GM23248 (cell line): ENCODE measurements at regions not wholly inside any gene's neighbourhood (a gene's known extent, or its start where the extent isn't known, plus 50 kb on each side); places are given as distances from the start of the nearest gene placed in this dataset.
A peak's percentile ranks its signal among the peaks of the same experiment; 100 is the strongest.

Experiments used
- DNase-seq: peaks from one replicate; pipeline ENCODE4 v3.0.0-alpha.2; 2015
- H2AFZ ChIP-seq: fragments of 200-600 bp; sonication (generic); 2 replicates; pipeline ENCODE4 v1.6.1; 2016; ENCODE audit warnings: antibody characterized with exemption
- H3F3A ChIP-seq: fragments of 200-600 bp; sonication (generic); 2 replicates; pipeline ENCODE4 v1.6.1; 2016; ENCODE audit warnings: mild to moderate bottlenecking, antibody characterized with exemption, mixed run types; ENCODE audit not compliant: insufficient read depth
- H3K27ac ChIP-seq: fragments of 200-600 bp; sonication (generic); 2 replicates; pipeline ENCODE4 v1.5.1; 2016; ENCODE audit warnings: mild to moderate bottlenecking
- H3K27me3 ChIP-seq: fragments of 200-600 bp; sonication (generic); replicated peaks from 2 replicates; pipeline ENCODE4 v1.6.1; 2016; ENCODE audit warnings: mild to moderate bottlenecking; ENCODE audit not compliant: insufficient read depth
- H3K36me3 ChIP-seq: fragments of 200-600 bp; sonication (generic); 2 replicates; pipeline ENCODE4 v1.6.1; 2016; ENCODE audit warnings: low read depth, mild to moderate bottlenecking
- H3K4me1 ChIP-seq: fragments of 200-600 bp; sonication (generic); 2 replicates; pipeline ENCODE4 v1.6.1; 2016; ENCODE audit warnings: mild to moderate bottlenecking; ENCODE audit not compliant: insufficient read depth
- H3K4me2 ChIP-seq: fragments of 200-600 bp; sonication (generic); one replicate; pipeline ENCODE4 v1.6.1; 2016; ENCODE audit warnings: mild to moderate bottlenecking; ENCODE audit not compliant: unreplicated experiment
- H3K4me3 ChIP-seq: fragments of 200-600 bp; sonication (generic); 2 replicates; pipeline ENCODE4 v1.5.1; 2016; ENCODE audit warnings: mild to moderate bottlenecking
- H3K79me2 ChIP-seq: fragments of 200-600 bp; sonication (generic); 2 replicates; pipeline ENCODE4 v1.6.1; 2016; ENCODE audit warnings: mild to moderate bottlenecking; ENCODE audit not compliant: insufficient read depth
- H3K9ac ChIP-seq: fragments of 200-600 bp; sonication (generic); 2 replicates; pipeline ENCODE4 v1.6.1; 2016; ENCODE audit warnings: mild to moderate bottlenecking
- H3K9me2 ChIP-seq: fragments of 200-600 bp; sonication (generic); 2 replicates; pipeline ENCODE4 v1.6.1; 2016; ENCODE audit warnings: mixed run types, mild to moderate bottlenecking, moderate library complexity; ENCODE audit not compliant: insufficient read depth
- H3K9me3 ChIP-seq: fragments of 200-600 bp; sonication (generic); one replicate; pipeline ENCODE4 v1.6.1; 2017; ENCODE audit warnings: low read depth
- H4K20me1 ChIP-seq: fragments of 200-600 bp; sonication (generic); 2 replicates; pipeline ENCODE4 v1.6.0; 2016; ENCODE audit not compliant: insufficient read depth
- EZH2 ChIP-seq: fragments of 200-600 bp; sonication (generic); IDR thresholded peaks from 2 replicates; pipeline ENCODE4 v1.6.1; 2018; ENCODE audit warnings: antibody characterized with exemption, mild to moderate bottlenecking; ENCODE audit not compliant: insufficient read depth, poor library complexity, severe bottlenecking
- EZH2phosphoT487 ChIP-seq: fragments of 200-600 bp; sonication (generic); IDR thresholded peaks from 2 replicates; pipeline ENCODE4 v1.6.1; 2018; ENCODE audit warnings: antibody characterized with exemption, moderate library complexity, mild to moderate bottlenecking, low read depth; ENCODE audit not compliant: insufficient read depth
- WGBS, 2 experiments: methylation state at CpG; one replicate each; pipeline ENCODE4 v1.1.6; 2015 to 2017; ENCODE audit warnings: low lambda C conversion rate in 2 of 2, low coverage in 1 of 2; ENCODE audit errors: missing lambda C conversion rate in 2 of 2; 5-methylcytosine and 5-hydroxymethylcytosine counted together
- in situ Hi-C: fragments of 300-500 bp; cut with MboI; formaldehyde crosslinking; loops from 2 replicates; pipeline ENCODE4 v1.15.0; 2020

DNA sequence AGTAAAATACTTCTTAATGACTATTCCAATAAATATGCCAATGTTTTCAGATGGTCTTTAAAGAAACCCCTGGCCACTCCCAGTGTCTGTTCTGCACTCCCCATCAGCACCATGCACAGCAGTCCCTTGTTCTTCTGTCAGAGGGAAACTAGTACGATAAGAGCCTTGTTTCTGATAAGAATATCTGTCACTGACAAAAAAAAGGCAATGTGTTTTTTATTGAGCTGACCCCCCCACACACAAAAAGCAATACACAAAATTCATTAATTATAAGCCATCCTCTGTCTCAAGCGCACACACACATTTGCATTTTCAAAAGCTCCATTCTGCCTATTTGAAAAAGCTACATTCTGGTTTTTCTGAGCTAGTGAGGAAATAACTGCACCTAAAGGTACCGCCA is 119.1 kb downstream of the ENC1 start:
- in situ Hi-C loops, result no loop called here
- WGBS, 2 experiments, result 87 to 91% methylated on average over 3 of the region's 3 CpGs

DNA sequence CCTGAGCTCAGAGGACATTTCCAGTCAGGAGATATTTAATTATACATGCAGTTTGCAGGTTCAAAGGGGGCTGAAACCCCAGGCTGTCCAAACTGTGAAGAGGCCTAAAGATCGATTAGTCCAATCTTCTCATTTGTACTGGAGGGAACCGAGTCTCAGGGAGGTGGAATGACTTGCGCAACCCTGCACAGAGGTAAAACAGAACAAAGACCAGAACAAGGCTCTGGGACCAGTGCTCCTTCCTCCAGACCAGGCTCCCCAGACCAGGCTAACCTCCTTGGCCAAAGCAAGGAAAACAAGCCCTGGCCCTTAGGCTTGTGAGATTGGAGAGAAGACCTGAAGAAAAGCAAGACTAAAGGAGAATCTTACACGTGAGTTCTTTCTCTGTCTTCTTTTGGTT is 120.8 kb downstream of the ENC1 start:
- peaks cover 19% of the 10 kb centered on the region for H3F3A ChIP-seq
- TF ChIP-seq EZH2 (no peak), EZH2phosphoT487 (no peak)
- H3K4me2 ChIP-seq, result no peak overlapping the region
- no peak overlapping the region for H3K9ac ChIP-seq
- no peaks in the 10 kb centered on the region for H3K27me3 ChIP-seq
- no peak overlapping the region for H2AFZ ChIP-seq
- no peak overlapping the region for H3K27ac ChIP-seq
- 93 to 94% methylated on average over 4 of the region's 4 CpGs for WGBS, 2 experiments
- peaks cover 25% of the 10 kb centered on the region for H3K4me1 ChIP-seq
- no peaks in the 10 kb centered on the region for H3K36me3 ChIP-seq
- DNase-seq, result no peak
- no peaks in the 10 kb centered on the region for H3K9me3 ChIP-seq
- no peak overlapping the region for H3K4me3 ChIP-seq
- H3K79me2 ChIP-seq, result no peaks in the 10 kb centered on the region
- H3K9me2 ChIP-seq, result no peaks in the 10 kb centered on the region
- no peaks in the 10 kb centered on the region for H4K20me1 ChIP-seq
- in situ Hi-C loops, result no loop called here

More for the DNA sequence above, 119.1 kb downstream of the ENC1 start:
- Histone ChIP-seq H3K4me2 (no peak overlapping the region), H3K4me1 (peaks cover 20% of the 10 kb centered on the region), H3K27me3 (no peaks in the 10 kb centered on the region), H3K27ac (no peak overlapping the region), H4K20me1 (no peaks in the 10 kb centered on the region), H3F3A (peaks cover 15% of the 10 kb centered on the region), H3K9me2 (no peaks in the 10 kb centered on the region), H3K79me2 (no peaks in the 10 kb centered on the region), H3K9ac (no peak overlapping the region), H3K36me3 (no peaks in the 10 kb centered on the region), H3K4me3 (no peak overlapping the region), H3K9me3 (no peaks in the 10 kb centered on the region), H2AFZ (no peak overlapping the region)
- no peak for DNase-seq
- no peak for TF ChIP-seq EZH2phosphoT487
- no peak for TF ChIP-seq EZH2

DNA sequence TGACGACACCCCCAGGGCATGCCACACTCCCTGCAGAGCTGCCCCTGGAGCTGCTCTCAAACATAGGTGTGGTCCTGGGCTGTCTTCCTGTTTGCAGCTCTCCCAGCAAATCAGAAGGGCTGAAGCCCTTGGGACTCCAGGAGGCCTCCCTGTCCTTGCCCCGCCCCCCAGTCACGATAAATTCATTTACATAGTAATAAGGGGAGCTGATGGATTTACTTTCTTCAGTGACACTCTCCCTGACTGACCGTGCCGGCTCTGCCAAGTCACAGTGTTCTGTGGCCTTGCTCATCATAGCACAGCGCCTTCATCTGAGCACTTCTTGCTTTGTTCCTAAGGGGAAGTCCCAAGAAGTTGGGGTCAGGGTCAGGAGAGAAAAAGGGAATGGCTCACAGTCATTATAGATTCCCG is 121.4 kb downstream of the ENC1 start:
- in situ Hi-C loops, result no loop called here
- no peak overlapping the region for H3K27ac ChIP-seq
- H3K4me3 ChIP-seq, result no peak overlapping the region
- 92 to 95% methylated on average over 7 of the region's 7 CpGs for WGBS, 2 experiments
- no peak for TF ChIP-seq EZH2phosphoT487
- no peak overlapping the region for H2AFZ ChIP-seq
- H3K9ac ChIP-seq, result no peak overlapping the region
- H3K27me3 ChIP-seq, result no peaks in the 10 kb centered on the region
- H3K4me1 ChIP-seq, result peaks cover 25% of the 10 kb centered on the region
- no peaks in the 10 kb centered on the region for H3K9me2 ChIP-seq
- H4K20me1 ChIP-seq, result no peaks in the 10 kb centered on the region
- H3K36me3 ChIP-seq, result no peaks in the 10 kb centered on the region
- H3K9me3 ChIP-seq, result no peaks in the 10 kb centered on the region
- no peak overlapping the region for H3K4me2 ChIP-seq
- DNase-seq, result no peak
- no peaks in the 10 kb centered on the region for H3K79me2 ChIP-seq
- peaks cover 19% of the 10 kb centered on the region for H3F3A ChIP-seq

DNA sequence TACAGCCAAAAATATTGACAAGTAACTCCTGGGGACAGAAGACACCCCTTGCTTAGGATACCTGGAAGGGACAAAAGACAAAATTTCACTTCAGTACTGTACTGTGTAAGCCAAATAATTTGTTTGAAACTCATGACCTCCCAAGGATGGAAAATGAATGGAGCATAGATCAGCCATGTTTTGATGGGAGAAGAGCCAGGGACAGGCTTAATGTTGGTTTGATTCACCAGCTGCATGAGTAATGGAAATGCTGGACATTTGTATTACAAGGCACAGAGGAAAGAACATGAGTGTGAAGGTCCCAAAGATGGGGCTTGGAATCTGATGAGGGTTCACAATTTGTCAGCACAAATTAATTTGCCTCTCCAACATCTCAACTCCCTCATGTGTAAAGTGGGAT is 122.8 kb downstream of the ENC1 start:
- DNase-seq, result peak; percentile 91
- Histone ChIP-seq H3K4me2 (no peak overlapping the region), H3K79me2 (no peaks in the 10 kb centered on the region), H3K9me3 (no peaks in the 10 kb centered on the region), H2AFZ (no peak overlapping the region), H3F3A (peaks cover 19% of the 10 kb centered on the region), H3K27ac (no peak overlapping the region), H3K27me3 (no peaks in the 10 kb centered on the region), H3K36me3 (no peaks in the 10 kb centered on the region), H3K9ac (no peak overlapping the region), H3K4me3 (no peak overlapping the region), H3K9me2 (no peaks in the 10 kb centered on the region), H4K20me1 (no peaks in the 10 kb centered on the region), H3K4me1 (peaks cover 25% of the 10 kb centered on the region)
- TF ChIP-seq EZH2, result no peak
- TF ChIP-seq EZH2phosphoT487, result no peak
- in situ Hi-C loops, result no loop called here

DNA sequence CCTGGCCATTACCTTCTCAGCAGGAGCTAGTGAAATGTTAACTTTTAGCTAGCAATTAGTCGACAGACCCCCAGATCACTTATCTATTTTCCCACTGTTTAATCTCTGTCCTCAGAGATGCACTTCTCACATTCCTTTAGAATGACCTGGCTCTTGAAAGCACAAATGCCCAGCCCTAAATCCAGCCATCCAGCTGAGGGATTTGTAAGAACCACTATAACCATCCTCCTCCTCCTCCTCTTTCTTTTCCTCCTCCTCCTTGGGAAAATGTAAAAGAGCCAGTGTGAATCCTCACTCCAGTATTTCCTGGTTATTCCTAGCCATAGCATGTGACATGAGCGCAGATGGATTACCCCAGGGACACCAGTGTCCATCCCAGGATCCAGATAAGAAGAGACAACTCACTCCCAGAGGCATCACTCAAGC is 124.3 kb downstream of the ENC1 start:
- Histone ChIP-seq H3K9ac (no peak overlapping the region), H3F3A (peaks cover 19% of the 10 kb centered on the region), H3K9me3 (no peaks in the 10 kb centered on the region), H3K79me2 (no peaks in the 10 kb centered on the region), H3K27ac (no peak overlapping the region), H3K4me2 (peak overlapping the region; percentile 53), H3K4me1 (peaks cover 25% of the 10 kb centered on the region), H3K4me3 (no peak overlapping the region), H4K20me1 (no peaks in the 10 kb centered on the region), H3K27me3 (no peaks in the 10 kb centered on the region), H3K9me2 (no peaks in the 10 kb centered on the region), H2AFZ (no peak overlapping the region), H3K36me3 (no peaks in the 10 kb centered on the region)
- in situ Hi-C loops, result no loop called here
- peak; percentile 42 for DNase-seq
- WGBS, 2 experiments, result 72 to 80% methylated on average over 2 of the region's 2 CpGs
- TF ChIP-seq EZH2 (no peak), EZH2phosphoT487 (no peak)
